Right kidney (tissue), 1 donor: ENCODE measurements at regions not wholly inside any gene's neighbourhood (a gene's known extent, or its start where the extent isn't known, plus 50 kb on each side); places are given as distances from the start of the nearest gene placed in this dataset.
"Not testable (repeated sequence)": the region's sequence is repeated elsewhere in the genome, so short reads cannot be mapped to it uniquely, and the experiment has no call there.

Experiments used
- DNase-seq: peaks from one replicate; pipeline ENCODE4 v3.0.0-alpha.2; 2016

DNA sequence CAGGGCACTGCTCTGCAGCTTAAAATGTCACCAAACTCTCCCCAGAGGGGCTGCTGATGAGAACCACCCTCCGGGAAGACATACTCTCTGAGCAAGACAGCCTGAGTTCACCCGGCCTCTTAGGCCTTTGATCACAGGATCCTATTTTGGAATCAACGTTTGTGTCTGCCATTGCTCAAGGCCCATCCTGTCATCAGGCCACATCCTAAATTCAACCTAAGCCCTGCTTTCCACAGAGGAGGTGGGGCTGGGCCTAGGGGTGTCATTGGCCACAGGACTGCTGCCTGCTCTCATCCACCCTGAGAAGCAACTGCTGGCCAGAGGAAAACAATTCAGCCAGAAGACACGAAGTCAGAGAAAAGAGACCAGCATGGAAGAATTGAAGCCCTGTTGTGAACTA, 351.1 kb upstream of the IRX2 start:
- DNase-seq: no peak

DNA sequence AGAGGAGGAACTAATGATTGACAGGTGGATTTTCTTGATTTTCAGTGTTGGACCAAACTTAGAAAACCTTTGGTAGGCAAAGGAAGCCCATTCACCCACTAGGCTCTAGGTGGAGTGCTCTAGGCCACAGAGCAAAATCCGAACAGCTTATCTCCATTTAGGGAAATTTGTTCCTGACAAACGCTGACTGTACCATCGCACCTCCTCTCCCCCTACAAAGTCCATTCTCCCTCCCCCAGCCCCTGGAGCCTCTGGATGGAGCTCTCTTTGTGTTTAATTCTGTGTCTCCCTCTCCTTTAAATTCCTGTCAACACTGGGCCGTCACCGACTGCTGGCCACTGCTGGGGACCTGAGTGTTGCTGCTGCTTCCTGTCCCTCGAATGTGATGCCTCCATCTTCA, 350.1 kb upstream of the IRX2 start:
- no peak for DNase-seq

DNA sequence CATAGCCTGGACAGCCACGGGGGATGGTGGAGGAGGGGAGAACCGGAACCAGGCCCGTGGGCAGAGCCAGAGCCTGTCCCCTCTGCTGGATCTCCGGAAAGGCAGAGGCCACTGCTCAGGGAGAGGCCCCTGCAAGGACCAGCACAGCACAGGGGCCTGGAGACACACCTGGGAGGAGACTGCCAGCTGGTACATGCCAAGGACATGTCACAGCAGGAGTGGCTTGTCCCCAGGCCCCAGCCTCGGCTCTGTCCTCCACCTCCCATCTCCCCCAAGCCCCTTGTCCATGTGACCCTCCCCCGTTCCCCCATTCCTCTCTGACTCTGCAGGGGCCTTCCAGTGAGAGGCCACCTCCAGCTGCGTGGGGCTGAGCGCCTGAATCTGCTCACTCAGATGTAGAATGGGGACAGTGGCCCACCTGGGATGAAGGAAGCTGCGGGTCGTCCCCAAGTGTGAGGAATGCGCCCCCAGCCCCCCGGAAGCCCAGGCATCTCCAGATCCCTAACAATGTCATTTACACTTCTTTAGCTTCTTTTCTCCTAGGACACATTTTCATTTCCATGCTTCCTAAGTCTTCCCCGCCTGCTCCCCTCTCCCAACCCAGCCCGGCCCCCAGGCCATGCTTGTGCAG, 349.6 kb upstream of the IRX2 start:
- DNase-seq: no peak

DNA sequence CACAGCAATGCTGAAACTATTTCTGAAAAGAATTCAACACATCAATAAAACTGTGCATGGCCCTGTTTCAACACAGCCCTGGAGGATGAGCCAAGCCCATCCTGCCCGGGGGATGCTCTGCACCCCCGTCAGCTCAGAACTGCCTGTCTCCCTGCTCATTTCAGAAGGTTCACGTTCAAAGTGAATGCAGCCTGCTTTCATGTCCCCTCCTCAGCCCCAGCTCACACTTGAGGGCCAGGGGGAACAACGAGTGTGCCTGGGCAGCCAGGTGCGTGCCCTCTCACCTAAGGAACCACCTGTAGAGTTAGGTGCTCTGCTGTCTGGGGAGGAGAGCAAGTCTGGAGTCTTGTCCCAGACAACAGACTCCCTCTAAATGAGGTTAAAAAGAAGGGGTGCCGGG, 348.5 kb upstream of the IRX2 start:
- DNase-seq: no peak

DNA sequence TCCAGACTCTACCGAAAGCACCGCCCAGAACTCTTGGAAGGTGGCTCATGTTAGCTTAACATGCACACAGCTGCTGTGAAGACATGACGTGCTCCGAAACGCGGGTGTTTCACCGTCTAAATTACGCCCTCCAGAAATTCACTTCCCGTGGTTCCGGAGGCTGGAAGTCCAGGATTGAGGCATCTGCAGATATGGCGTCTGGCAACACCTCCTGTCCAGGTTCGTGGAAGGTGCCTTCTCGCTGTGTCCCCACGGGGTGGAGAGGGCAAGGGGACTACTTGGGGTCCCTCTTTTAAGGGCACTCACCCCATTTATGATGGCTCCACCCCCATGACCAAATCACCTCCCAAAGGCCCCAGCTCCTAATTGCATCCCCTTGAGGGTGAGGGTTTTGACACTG, 348.0 kb upstream of the IRX2 start:
- DNase-seq: no peak

DNA sequence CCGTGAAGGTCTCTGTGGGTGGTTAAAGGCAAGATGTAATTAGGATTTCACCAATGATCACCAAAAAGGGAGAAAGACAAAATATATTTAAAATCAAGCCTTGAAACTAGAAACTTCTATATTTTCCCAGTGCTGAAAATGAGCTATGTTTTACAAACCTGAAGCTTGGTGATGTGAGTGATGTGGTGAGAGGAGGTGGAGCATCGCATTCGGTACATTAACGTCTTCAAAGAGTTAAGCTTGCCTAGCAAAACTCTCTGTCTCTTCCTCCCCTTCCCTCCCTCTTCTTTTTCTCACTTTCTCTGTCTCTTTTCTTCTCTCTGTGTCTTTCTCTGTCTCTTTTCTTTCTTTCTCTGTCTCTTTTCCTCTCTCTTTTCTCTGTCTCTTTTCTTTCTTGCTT, 347.3 kb upstream of the IRX2 start:
- no peak for DNase-seq

DNA sequence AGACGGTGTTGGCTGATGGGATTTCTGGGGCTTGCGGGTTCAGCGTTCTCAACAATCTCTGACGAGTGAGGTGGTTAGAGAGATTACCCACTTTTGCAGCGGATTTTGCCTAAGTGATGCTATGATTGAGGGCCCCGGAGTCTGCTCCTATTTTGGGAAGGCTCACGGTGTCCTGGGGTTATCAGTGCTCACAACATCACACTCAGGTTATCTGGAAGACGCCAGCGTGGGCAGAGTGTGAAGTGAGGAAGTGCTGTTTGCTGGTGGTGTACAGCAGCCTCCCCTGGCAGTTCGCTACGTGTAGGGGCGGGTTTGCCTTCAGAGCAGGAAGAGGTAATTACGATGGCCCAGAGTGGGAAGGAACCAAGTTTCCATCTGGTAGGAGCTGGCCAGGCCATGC, 341.2 kb upstream of the IRX2 start:
- DNase-seq: no peak

DNA sequence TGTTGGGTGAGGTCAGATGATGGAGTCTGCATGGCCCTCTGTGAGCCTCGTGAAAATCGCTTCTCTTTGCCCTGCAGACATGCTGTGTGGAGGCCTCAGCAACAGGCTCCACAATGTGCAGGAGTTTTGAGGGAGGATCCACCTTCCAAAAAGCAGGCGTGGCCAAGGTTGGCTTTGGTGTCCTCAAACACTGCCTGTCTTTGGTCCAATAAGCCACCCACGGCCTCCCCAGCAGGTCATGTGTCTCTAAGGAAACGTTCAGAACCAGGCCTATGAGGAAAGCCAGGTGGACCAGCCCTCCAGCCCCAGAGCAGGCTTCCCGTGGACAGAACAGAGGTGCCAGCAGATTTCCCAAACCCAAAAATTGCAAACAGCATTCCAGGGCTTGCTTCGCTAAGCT, 340.7 kb upstream of the IRX2 start:
- DNase-seq: no peak

DNA sequence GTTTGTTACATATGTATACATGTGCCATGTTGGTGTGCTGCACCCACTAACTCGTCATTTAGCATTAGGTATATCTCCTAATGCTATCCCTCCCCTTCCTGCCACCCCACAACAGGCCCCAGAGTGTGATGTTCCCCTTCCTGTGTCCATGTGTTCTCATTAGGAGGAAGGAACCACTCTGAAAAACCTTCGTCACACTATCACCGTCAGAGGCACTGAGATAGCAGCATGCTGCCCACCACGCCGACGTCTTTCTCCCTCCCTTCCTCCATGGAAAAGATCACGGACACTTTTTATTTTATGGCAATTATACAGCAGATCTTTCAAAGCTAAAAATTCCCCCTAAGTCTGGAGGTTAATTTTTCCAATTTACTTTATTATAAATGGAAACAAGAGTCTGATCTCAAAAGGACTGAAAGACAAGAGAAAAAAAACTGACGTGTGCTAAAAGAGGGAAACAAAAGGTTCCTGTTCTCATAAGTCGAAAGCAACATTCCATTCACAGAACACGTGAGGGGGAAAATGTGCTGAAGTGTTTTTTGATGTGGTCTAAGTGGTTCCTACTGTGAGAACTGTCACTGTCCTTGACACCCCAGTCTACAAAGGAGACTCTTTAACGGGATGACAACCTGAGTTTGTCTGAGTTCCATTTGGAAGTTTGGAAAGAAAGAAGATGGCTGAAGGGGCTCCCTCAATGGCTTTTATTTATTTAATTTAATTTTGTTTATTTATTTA, 339.7 kb upstream of the IRX2 start:
- DNase-seq: no peak

DNA sequence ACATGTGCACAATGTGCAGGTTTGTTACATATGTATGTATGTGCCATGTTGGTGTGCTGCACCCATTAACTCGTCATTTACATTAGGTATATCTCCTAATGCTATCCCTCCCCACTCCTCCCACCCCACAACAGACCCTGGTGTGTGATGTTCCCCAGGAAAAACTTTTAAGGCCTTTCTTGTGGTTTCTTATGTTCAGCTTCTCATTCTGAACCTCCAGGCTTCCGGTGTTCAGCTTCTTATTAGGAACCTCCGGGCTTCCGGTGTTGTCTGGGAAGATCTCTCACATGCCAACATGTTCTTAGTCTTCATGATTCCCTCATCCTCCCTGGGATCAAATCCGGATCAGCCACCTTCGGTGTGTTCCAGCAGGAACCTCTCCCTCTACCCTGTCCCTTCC, 338.8 kb upstream of the IRX2 start:
- DNase-seq: not testable (repeated sequence)

DNA sequence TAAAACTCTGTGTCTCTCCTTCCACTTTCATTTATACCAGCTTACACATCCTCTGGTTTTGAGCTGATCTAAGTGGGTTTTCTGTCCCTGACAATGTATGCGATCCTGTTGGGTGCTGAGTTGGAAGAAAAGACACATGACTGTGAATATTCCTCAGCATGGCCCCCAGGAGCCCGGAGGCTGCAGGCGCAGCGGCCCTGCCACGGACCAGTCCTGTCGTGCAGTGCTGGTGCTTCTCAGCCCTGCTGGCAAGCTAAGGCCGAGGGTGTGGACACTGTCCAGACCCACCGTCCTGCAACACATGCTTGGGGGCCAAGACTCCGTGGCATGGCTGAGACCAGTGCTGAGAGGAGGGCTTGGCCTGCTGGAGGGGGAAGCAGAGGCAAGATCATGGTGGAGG, 328.9 kb upstream of the IRX2 start:
- DNase-seq: no peak

DNA sequence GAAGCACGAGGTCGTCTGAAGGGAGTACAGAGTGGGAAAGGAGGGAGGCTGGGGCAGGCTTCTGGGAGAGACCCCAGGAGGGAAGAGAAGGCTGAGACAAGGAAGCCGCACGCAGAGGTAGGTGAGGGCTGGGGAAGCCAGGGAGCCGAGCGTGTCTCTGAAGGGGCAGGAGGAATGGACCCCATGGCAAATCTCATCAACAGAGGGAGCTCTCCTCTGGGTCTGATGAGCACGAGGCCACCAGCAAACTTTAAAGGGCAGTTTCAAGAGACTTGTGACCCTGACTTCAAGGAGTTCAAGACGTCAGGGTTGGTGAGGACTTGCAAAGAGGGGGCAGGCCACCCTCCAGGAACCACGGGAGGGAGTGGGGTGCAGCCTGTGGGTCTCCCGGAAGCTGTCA, 326.2 kb upstream of the IRX2 start:
- DNase-seq: no peak

DNA sequence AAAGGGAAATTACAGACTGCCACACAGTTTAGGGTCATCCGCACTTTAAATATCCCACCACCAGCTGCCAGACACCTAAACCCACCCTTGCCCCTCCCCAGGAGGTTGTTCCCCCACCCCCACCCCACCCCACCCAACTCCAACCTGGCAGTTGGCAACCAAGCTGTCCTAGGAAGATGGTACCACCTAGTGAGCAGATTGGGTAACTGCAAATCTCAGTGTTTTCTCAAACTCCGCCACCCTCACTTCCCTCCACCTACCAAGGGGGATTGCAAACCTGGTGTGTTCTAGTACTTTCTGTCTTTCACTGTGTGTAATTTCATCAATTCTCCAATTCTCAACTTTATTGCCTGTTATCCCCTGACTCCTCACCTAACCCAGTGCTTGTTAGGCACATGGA, 323.8 kb upstream of the IRX2 start:
- DNase-seq: no peak

DNA sequence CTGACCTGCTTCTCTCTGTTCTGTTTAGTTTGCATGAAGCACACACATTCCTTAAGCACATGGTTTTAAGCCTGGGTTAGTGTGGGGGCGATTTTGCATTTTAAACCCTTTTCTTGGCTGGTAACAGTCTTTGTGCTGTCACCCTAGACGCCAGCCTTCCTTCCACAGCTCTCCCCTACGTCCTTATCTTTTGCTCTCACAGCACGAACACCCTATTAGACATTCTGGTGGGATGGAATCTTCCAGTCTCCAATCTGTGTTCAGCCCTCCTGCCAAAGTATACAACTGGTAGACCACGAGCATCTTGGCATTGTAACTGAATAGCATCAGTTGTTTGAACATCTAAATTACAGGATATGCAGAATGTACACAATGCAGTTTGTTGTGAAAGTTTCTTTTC, 316.9 kb upstream of the IRX2 start:
- DNase-seq: no peak

DNA sequence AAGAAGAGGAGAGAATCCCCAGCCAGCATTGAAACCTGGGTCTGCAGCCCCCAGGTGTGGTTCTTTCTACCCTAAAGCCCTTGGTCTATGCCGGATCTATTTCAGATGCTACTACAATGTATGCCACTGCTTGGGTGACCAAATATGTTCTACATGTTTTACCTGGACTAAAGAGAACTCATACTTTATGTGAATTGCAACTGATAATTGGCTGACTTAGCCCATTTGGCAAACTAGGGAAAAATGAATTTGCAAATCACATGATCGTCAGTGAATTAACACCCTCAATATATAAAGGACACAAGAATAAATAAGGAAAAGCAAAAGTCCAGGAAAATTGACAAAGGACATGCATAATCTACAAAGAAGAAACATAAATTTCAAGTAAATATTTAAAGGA, 308.8 kb upstream of the IRX2 start:
- DNase-seq: no peak

DNA sequence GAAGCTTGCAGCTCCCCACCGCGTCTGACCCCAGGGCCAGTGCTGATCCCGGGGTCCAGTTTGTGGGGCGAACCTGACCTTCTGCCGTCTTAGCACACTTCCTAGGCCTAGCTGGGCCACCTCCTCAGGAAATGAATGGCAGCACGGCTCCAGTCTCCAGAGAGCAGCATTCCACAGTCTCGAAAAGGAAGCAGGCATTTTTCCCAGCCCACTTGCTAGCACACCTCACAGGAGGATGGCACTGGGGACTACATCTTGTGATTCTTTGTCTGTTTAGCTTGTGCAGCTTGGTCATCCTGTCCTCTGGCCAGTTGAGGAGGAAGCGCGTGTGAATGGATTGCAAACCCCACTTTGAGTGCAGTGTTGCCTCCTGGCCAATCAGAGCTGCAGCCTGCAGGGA, 308.0 kb upstream of the IRX2 start:
- DNase-seq: no peak

DNA sequence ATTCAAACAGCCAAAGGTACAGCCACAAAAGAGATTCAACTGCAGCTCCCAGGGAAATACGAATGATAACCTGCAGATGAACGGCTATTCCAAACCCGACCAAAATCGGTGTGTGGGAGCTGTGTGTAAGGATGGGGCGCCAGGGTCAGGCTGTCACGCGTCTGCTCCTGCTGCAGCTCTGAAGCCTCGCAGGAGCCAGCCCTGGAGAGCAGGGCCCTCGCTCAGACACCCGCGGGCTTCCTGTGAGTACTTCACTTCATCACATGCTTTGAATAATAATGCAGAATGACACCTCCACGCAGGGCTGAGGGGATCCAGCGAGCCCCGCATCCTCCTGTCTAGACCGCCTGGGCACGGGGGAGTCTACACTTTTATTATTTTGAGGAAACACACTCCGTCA, 307.5 kb upstream of the IRX2 start:
- no peak for DNase-seq

DNA sequence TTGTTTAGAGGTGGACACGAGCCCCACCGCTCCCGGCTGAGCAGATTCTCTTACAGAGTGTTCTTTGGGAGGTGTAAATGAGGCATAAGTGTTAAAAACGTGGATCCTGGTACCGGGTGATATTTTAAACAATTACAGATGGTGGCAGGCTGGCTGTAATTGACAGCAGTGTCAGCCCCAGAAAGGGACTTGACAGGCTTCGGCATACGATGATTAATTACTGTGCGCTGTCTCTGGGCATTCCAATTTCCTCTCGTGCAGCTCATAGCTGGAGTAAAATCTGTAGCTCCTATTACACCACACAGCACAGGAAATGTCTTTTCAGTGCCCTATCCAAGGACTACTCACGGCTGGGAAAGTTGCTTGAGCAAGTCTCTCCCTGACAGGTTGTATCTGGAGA, 305.4 kb upstream of the IRX2 start:
- DNase-seq: no peak

DNA sequence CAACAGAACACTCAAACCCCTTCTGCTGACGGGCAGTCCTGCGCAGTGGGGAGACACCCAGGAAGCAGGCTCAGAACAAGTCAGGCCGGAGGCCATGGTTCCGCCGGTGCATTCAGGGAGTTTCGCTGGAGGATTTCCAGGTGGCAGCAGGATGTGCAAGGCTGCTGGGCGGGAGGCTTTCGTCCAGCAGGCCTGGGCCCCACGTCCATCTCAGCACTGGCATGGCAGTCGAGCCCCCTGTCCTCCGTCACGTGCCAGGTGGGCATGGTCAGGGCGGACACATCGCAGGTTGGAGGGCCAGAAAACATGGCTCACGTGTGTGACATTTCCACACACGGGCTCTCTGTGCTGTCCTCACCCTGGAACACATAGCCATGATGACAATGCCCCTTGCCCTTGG, 299.9 kb upstream of the IRX2 start:
- DNase-seq: no peak

DNA sequence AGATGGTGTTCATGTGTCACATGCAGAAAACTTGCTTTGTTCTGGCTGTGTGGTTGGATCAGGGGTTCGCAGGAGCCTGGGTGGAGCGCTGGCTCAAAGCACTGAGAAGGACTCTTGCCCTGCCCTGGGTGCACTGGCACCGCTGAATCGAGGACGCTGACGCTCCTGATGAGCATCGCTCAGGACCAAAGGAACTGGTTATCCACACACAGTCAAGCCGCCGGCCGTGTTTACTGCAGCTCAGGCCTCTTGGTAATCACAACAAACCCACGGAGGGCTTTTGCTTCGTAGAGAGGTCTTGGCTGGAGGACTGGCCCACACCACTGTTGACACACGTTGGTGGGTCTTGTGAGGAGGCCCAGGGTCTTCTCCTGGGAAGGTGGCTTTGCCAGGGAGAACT, 299.4 kb upstream of the IRX2 start:
- no peak for DNase-seq

DNA sequence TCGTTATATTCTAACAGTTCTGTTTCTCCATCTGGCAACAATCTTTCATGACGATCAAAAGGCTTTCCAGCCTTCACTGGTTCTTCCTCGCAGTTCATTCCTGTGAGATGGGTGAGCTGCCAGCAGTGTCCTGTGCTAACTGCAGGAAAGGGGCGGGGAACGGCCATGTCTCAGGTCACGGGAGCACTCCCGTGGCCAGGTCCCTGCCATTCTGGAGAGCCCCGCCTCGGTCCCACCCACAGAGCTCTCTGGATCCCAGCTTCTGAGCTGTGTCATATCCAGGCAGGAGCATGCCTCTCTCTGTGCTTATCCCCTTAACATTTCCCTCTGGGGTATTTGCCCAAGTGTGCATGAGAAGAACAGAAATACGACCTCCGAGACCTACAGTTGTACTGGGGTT, 297.8 kb upstream of the IRX2 start:
- DNase-seq: no peak

DNA sequence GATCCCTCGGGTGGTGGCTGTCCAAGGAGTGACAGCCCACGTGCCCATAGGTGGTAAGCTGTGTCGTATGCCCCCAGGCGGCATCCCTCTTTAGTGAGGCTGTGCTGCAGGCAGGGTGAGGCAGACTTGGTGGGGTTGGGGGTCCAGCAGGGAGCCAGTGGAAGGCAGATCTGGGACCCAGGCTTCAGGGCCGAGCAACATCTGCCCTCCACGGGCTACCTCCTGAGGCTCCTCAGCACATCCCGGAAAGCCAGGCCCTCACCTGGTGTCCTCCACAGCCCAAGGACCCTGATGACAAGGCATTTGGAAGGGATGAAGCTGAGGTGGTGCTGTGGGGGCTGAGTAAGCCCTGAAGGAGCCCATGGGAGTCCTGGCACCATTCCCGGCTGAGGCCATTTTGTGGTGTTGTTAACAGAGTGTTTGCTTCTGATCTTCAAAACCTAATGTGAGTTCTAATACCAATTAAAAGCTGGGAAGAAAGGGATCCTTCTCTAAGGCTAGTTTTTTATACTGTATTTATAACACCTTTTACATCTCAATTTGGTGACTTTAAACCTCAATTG, 295.8 kb upstream of the IRX2 start:
- DNase-seq: no peak

DNA sequence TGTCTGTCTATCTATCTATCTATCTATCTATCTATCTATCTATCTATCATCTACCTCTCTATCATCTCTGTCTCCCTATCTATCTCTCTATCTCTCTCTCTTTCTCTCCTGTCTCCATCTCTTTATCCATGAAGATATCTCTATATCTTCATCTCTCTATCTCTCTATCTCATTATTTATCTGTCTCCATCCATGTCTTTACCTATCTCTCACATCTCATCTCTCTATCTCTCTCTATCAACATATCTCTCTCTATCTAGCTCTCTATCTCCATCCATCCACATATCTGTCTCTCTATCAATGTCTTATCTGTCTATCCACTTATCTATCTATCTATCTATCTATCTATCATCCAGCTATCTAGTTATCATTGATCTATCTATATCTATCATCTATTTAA, 292.1 kb upstream of the IRX2 start:
- DNase-seq: no peak

DNA sequence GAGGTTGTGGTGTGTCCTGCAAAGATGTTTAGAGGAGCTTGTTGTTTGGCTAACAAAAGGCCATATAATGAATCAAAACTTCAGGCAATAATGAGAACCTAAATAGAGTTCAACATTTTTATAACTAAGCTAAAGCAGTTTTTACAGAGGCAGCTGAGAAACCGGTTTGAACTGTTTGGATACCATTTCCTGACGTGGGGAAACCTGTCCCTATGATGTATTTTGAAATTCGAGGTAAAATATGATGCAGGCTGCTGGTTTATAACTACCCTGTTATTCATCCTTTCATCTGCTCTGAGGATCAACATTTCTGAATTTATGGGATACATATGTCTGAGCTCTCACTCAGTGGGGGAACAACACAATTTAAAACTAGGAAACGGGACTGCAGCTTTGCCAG, 289.5 kb upstream of the IRX2 start:
- no peak for DNase-seq
